Tibial nerve (tissue), 4 donors: ENCODE measurements at regions not wholly inside any gene's neighbourhood (a gene's known extent, or its start where the extent isn't known, plus 50 kb on each side); places are given as distances from the start of the nearest gene placed in this dataset.

Source experiments
- DNase-seq, 2 donors: peaks; one replicate each; pipeline ENCODE4 v3.0.0-alpha.2; 2019; ENCODE audit warnings: low spot score in 2 of 2
- H3K27ac ChIP-seq, 4 donors: fragments of 200-600 bp; sonication (generic) in 3 of 4; one replicate each; pipeline ENCODE4 v1.5.1; 2017 to 2019; ENCODE audit warnings: mild to moderate bottlenecking in 1 of 4
- H3K27me3 ChIP-seq, 2 donors: fragments of 200-600 bp; sonication (generic) in 1 of 2; one replicate each; pipeline versions ENCODE4 v1.5.1 to v1.6.0; 2017 to 2019
- H3K36me3 ChIP-seq, 3 donors: fragments of 200-600 bp; sonication (generic); one replicate each; pipeline ENCODE4 v1.5.1; 2018 to 2019
- H3K4me1 ChIP-seq, 4 donors: fragments of 200-600 bp; sonication (generic) in 3 of 4; one replicate each; pipeline ENCODE4 v1.5.1; 2017 to 2019
- H3K4me3 ChIP-seq, 4 donors: fragments of 200-600 bp; sonication (generic) in 3 of 4; one replicate each; pipeline ENCODE4 v1.5.1; 2017 to 2019; ENCODE audit warnings: mild to moderate bottlenecking in 1 of 4, moderate library complexity in 1 of 4
- H3K9me3 ChIP-seq, 4 donors: fragments of 200-600 bp; sonication (generic) in 3 of 4; one replicate each; pipeline ENCODE4 v1.5.1; 2017 to 2019
- CTCF ChIP-seq, 5 experiments: fragments of 200-600 bp in 3 of 5; fragments of 450-650 bp in 2 of 5; sonication (generic) in 3 of 5; IDR thresholded peaks; one replicate each; pipeline ENCODE4 v1.5.1; 2016 to 2019; ENCODE audit warnings: antibody characterized with exemption in 5 of 5, mild to moderate bottlenecking in 3 of 5, moderate library complexity in 2 of 5
- EP300 ChIP-seq, 2 donors: sonication (generic); formaldehyde crosslinking; IDR thresholded peaks; one replicate each; pipeline ENCODE4 v1.6.1; 2017; ENCODE audit warnings: antibody characterized with exemption in 2 of 2, mild to moderate bottlenecking in 1 of 2
- POLR2A ChIP-seq, 2 donors: fragments of 450-650 bp; IDR thresholded peaks; one replicate each; pipeline ENCODE4 v1.6.1; 2017; ENCODE audit warnings: antibody characterized with exemption in 2 of 2, mild to moderate bottlenecking in 2 of 2, moderate library complexity in 2 of 2
- WGBS, 2 donors: methylation state at CpG; one replicate each; pipeline ENCODE4 v1.1.5; 2018; 5-methylcytosine and 5-hydroxymethylcytosine counted together

GRCh38 chr1:222124602-222125001 lies 382.7 kb upstream of the DUSP10 start:
- no peak for DNase-seq
- Histone ChIP-seq H3K4me3 (no peak overlapping the region), H3K4me1 (no peaks in the 10 kb centered on the region), H3K27ac (no peak overlapping the region), H3K27me3 (no peaks in the 10 kb centered on the region), H3K36me3 (no peaks in the 10 kb centered on the region), H3K9me3 (no peaks in the 10 kb centered on the region)
- TF ChIP-seq EP300 (IDR thresholded peaks at IDR 0.05), result no peak
- no peak for TF ChIP-seq POLR2A (IDR thresholded peaks at IDR 0.05)
- TF ChIP-seq CTCF (IDR thresholded peaks at IDR 0.05), result no peak
- 24 to 35% methylated on average over 1 of the region's 1 CpG for WGBS, 2 donors

- no peak for TF ChIP-seq EP300 (IDR thresholded peaks at IDR 0.05)
- no peak for TF ChIP-seq CTCF (IDR thresholded peaks at IDR 0.05)
- TF ChIP-seq POLR2A (IDR thresholded peaks at IDR 0.05), result no peak
- no peak for DNase-seq
- Histone ChIP-seq H3K27ac (no peak overlapping the region), H3K27me3 (no peaks in the 10 kb centered on the region), H3K36me3 (no peaks in the 10 kb centered on the region), H3K9me3 (no peaks in the 10 kb centered on the region), H3K4me1 (no peaks in the 10 kb centered on the region), H3K4me3 (no peak overlapping the region)
- WGBS, 2 donors, result 80 to 90% methylated on average over 2 of the region's 2 CpGs
Measured at GRCh38 chr1:222123111-222123510, 381.2 kb upstream of the DUSP10 start.

- Histone ChIP-seq H3K9me3 (no peaks in the 10 kb centered on the region), H3K36me3 (no peaks in the 10 kb centered on the region), H3K4me3 (no peak overlapping the region), H3K27me3 (no peaks in the 10 kb centered on the region), H3K4me1 (no peaks in the 10 kb centered on the region), H3K27ac (no peak overlapping the region)
- DNase-seq, result no peak
- TF ChIP-seq EP300 (IDR thresholded peaks at IDR 0.05), result no peak
- TF ChIP-seq POLR2A (IDR thresholded peaks at IDR 0.05), result no peak
- no peak for TF ChIP-seq CTCF (IDR thresholded peaks at IDR 0.05)
- 83 to 85% methylated on average over 2 of the region's 2 CpGs for WGBS, 2 donors
Measured at GRCh38 chr1:222117809-222118208, 375.9 kb upstream of the DUSP10 start.

- DNase-seq, result no peak
- Histone ChIP-seq H3K27me3 (no peaks in the 10 kb centered on the region), H3K4me1 (no peaks in the 10 kb centered on the region), H3K36me3 (no peaks in the 10 kb centered on the region), H3K27ac (no peak overlapping the region), H3K9me3 (no peaks in the 10 kb centered on the region), H3K4me3 (no peak overlapping the region)
- TF ChIP-seq EP300 (IDR thresholded peaks at IDR 0.05) (no peak), CTCF (IDR thresholded peaks at IDR 0.05) (no peak), POLR2A (IDR thresholded peaks at IDR 0.05) (no peak)
- 79 to 82% methylated on average over 3 of the region's 3 CpGs for WGBS, 2 donors
Measured at GRCh38 chr1:222114536-222115156, 372.8 kb upstream of the DUSP10 start.

- Histone ChIP-seq H3K4me1 (no peaks in the 10 kb centered on the region), H3K4me3 (no peak overlapping the region), H3K36me3 (no peaks in the 10 kb centered on the region), H3K27ac (no peak overlapping the region), H3K27me3 (no peaks in the 10 kb centered on the region), H3K9me3 (no peaks in the 10 kb centered on the region)
- TF ChIP-seq CTCF (IDR thresholded peaks at IDR 0.05) (no peak), POLR2A (IDR thresholded peaks at IDR 0.05) (no peak), EP300 (IDR thresholded peaks at IDR 0.05) (no peak)
- WGBS, 2 donors, result 82 to 86% methylated on average over 4 of the region's 4 CpGs
- DNase-seq, result no peak
Measured at GRCh38 chr1:222109836-222110235, 367.9 kb upstream of the DUSP10 start.
